B cell (primary cell): ENCODE measurements at regions not wholly inside any gene's neighbourhood (a gene's known extent, or its start where the extent isn't known, plus 50 kb on each side); places are given as distances from the start of the nearest gene placed in this dataset.

Source experiments
- EZH2 ChIP-seq: IDR thresholded peaks from 2 replicates; pipeline ENCODE4 v1.6.1; 2012; ENCODE audit warnings: borderline replicate concordance, low read depth, mild to moderate bottlenecking, moderate library complexity, low read length; ENCODE audit not compliant: insufficient read depth, poor library complexity, severe bottlenecking
- TF ChIP-seq, protein P1 (sequence below): fragments of 200-600 bp; IDR thresholded peaks from one replicate; pipeline ENCODE4 v1.8.0; 2022; ENCODE audit warnings: antibody characterized with exemption, mild to moderate bottlenecking

- TF ChIP-seq, protein P1, sequence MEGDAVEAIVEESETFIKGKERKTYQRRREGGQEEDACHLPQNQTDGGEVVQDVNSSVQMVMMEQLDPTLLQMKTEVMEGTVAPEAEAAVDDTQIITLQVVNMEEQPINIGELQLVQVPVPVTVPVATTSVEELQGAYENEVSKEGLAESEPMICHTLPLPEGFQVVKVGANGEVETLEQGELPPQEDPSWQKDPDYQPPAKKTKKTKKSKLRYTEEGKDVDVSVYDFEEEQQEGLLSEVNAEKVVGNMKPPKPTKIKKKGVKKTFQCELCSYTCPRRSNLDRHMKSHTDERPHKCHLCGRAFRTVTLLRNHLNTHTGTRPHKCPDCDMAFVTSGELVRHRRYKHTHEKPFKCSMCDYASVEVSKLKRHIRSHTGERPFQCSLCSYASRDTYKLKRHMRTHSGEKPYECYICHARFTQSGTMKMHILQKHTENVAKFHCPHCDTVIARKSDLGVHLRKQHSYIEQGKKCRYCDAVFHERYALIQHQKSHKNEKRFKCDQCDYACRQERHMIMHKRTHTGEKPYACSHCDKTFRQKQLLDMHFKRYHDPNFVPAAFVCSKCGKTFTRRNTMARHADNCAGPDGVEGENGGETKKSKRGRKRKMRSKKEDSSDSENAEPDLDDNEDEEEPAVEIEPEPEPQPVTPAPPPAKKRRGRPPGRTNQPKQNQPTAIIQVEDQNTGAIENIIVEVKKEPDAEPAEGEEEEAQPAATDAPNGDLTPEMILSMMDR, result no peak
- TF ChIP-seq EZH2, result no peak
These were observed 573.6 kb downstream of the MMUT start for GRCh38 chr6:48889429-48889828.
